T47D (cell line): ENCODE measurements at regions not wholly inside any gene's neighbourhood (a gene's known extent, or its start where the extent isn't known, plus 50 kb on each side); places are given as distances from the start of the nearest gene placed in this dataset.

Source experiments
- DNase-seq, 2 experiments: peaks; one replicate each; pipeline versions ENCODE4 v3.0.0 to v3.0.0-alpha.2; 2011 to 2012; ENCODE audit warnings: low read depth in 1 of 2, low spot score in 1 of 2
- JUND ChIP-seq: IDR thresholded peaks from 2 replicates; pipeline ENCODE4 v1.6.1; 2012; ENCODE audit warnings: low read depth
- in situ Hi-C: cut with HindIII; loops from 2 replicates; pipeline ENCODE4 v1.10.0; 2016; ENCODE audit warnings: low sequenced_read_pairs, low pct_unique_long_range_greater_than_20kb

DNA sequence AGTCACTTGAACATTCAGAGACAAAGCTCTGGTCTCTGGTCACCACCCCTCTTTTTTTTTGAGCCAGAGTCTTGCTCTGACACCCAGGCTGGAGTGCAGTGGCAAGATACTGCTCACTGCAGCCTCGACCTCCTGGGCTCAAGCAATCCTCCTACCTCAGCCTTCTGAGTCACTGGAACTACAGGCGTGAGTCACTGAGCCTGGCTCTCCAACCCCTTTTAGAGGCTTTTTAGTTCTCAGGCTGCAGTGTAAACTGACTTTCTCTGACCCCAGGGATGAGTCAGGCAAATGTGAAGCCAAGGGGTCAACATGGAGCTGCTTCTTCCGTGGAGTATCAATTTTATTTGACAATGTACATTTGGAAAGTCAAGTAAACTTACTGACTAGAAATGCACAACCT is 229.2 kb downstream of the PTTG2 start:
- in situ Hi-C loops, result no loop called here
- DNase-seq, result no peak

GRCh38 chr4:38190717-38191178 is 230.6 kb downstream of the PTTG2 start:
- DNase-seq, result no peak
- no peak for TF ChIP-seq JUND
- in situ Hi-C loops, result no loop called here

More for the DNA sequence above, 229.2 kb downstream of the PTTG2 start:
- TF ChIP-seq JUND, result no peak

- in situ Hi-C loops, result no loop called here
- no peak for TF ChIP-seq JUND
- DNase-seq, result no peak
These were observed 232.3 kb downstream of the PTTG2 start for GRCh38 chr4:38192516-38192915.

- no peak for DNase-seq
- no peak for TF ChIP-seq JUND
- in situ Hi-C loops, result no loop called here
These were observed 233.2 kb downstream of the PTTG2 start for GRCh38 chr4:38193236-38193863.

- DNase-seq, result no peak
- no peak for TF ChIP-seq JUND
- in situ Hi-C loops, result no loop called here
These were observed 233.9 kb downstream of the PTTG2 start for GRCh38 chr4:38194047-38194602.

DNA sequence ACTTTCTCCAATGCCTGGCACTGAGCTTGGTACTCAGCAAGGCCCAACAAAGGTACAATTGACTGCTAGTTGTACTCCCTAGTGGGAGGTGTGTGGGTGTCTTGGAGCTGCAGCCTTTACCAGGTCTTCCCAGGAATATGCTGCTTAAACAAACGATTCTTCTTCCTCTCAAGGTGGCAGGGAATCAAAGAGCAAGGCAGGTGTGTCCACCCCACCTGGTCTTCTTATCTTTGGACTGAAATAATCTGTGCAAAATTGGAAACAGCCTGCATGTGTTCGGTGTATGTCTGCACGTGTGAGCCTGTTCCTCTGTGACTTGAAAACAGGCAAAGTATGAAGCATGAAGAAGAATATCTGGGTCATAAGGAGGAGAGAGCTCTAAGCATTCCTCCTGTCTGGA is 235.3 kb downstream of the PTTG2 start:
- TF ChIP-seq JUND, result no peak
- no peak for DNase-seq
- in situ Hi-C loops, result no loop called here

GRCh38 chr4:38195911-38196310 is 235.7 kb downstream of the PTTG2 start:
- no peak for DNase-seq
- no peak for TF ChIP-seq JUND
- in situ Hi-C loops, result no loop called here

DNA sequence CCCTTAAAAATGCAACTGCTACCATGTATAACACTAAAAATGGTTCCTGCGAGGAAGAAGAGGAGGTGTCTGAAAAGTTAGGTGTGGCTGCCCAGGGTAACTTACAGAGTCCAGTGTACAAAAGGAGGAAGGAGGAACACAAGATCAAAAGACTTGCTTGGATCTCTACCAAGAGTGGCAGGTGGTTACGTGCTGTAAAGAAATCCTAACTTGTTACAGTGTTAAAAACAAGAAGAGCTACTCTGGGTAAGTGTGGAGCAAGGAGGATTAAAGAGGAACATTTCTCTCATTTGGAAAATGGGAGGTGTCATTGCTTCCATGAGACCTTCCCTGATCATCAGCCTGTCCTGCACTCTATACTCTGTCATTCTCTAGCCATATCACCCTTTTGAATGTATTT is 242.0 kb downstream of the PTTG2 start:
- in situ Hi-C loops, result no loop called here

GRCh38 chr4:38203609-38204008 is 243.4 kb downstream of the PTTG2 start:
- no peak for DNase-seq
- in situ Hi-C loops, result no loop called here

More for the DNA sequence above, 242.0 kb downstream of the PTTG2 start:
- no peak for TF ChIP-seq JUND
- DNase-seq, result no peak

GRCh38 chr4:38204339-38205035 is 244.3 kb downstream of the PTTG2 start:
- no peak for TF ChIP-seq JUND
- DNase-seq, result no peak
- in situ Hi-C loops, result no loop called here

More at GRCh38 chr4:38203609-38204008, 243.4 kb downstream of the PTTG2 start:
- no peak for TF ChIP-seq JUND

DNA sequence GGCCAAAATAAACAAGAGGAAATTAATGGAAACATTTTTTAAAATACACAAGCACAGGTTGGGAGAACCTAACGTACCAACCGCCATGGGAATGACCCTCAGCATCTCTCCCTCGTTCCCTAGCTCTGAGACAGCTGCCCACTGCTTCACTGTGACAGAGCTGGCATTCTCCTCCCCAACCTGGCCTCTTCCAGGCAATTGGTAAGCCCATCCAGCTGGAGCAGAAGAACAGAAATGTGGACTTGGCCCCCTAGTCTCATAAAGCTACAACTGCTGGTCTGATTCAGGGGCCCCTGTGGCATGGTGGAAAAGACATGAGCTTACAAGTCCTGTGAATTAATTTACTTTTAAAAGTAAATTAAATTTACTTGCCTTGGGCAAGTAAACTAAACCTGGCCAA is 245.1 kb downstream of the PTTG2 start:
- no peak for TF ChIP-seq JUND
- DNase-seq, result no peak
- in situ Hi-C loops, result no loop called here

GRCh38 chr4:38207110-38207457 is 246.9 kb downstream of the PTTG2 start:
- TF ChIP-seq JUND, result no peak
- in situ Hi-C loops, result no loop called here
- no peak for DNase-seq

GRCh38 chr4:38209654-38210053 is 249.5 kb downstream of the PTTG2 start:
- in situ Hi-C loops, result no loop called here
- DNase-seq, result no peak
- TF ChIP-seq JUND, result no peak
